Thyroid gland (tissue), 4 donors: ENCODE measurements at regions not wholly inside any gene's neighbourhood (a gene's known extent, or its start where the extent isn't known, plus 50 kb on each side); places are given as distances from the start of the nearest gene placed in this dataset.
A peak's percentile ranks its signal among the peaks of the same experiment; 100 is the strongest.

Experiments used
- DNase-seq, 2 donors: peaks; one replicate each; pipeline ENCODE4 v3.0.0-alpha.2; 2019
- H3K27ac ChIP-seq, 3 donors: fragments of 200-600 bp; sonication (generic); 1 replicate in 2 of 3; 2 replicates in 1 of 3; pipeline ENCODE4 v1.5.1; 2016 to 2019; ENCODE audit warnings: mild to moderate bottlenecking in 1 of 3, moderate library complexity in 1 of 3
- H3K27me3 ChIP-seq: fragments of 200-600 bp; sonication (generic); one replicate; pipeline ENCODE4 v1.5.1; 2019
- H3K36me3 ChIP-seq, 2 donors: fragments of 200-600 bp; sonication (generic); one replicate each; pipeline ENCODE4 v1.5.1; 2016 to 2019
- H3K4me1 ChIP-seq, 2 donors: fragments of 200-600 bp; sonication (generic); one replicate each; pipeline ENCODE4 v1.5.1; 2017 to 2019
- H3K4me3 ChIP-seq, 3 donors: fragments of 200-600 bp; sonication (generic); replicated peaks in 1 of 3; 1 replicate in 2 of 3; 2 replicates in 1 of 3; pipeline ENCODE4 v1.5.1; 2016; ENCODE audit warnings: mild to moderate bottlenecking in 1 of 3
- H3K9me3 ChIP-seq: fragments of 200-600 bp; sonication (generic); one replicate; pipeline ENCODE4 v1.5.1; 2017
- POLR2A ChIP-seq, 2 donors: fragments of 450-650 bp; IDR thresholded peaks; one replicate each; pipeline ENCODE4 v1.6.1; 2017; ENCODE audit warnings: antibody characterized with exemption in 2 of 2, mild to moderate bottlenecking in 2 of 2, moderate library complexity in 1 of 2
- WGBS, 2 donors: methylation state at CpG; one replicate each; pipeline ENCODE4 v1.1.5; 2017; 5-methylcytosine and 5-hydroxymethylcytosine counted together
- intact Hi-C: fragments of 100-400 bp; cut with DNase I; formaldehyde crosslinking; loops from one replicate; pipeline ENCODE4 v1.15.1; 2023
- TF ChIP-seq, protein P1 (sequence below), 6 experiments: fragments of 200-600 bp in 3 of 6; fragments of 450-650 bp in 3 of 6; sonication (generic) in 3 of 6; IDR thresholded peaks; one replicate each; pipeline ENCODE4 v1.5.1; 2016 to 2019; ENCODE audit warnings: antibody characterized with exemption in 6 of 6, mild to moderate bottlenecking in 2 of 6, inconsistent platforms in 1 of 6, moderate library complexity in 1 of 6

DNA sequence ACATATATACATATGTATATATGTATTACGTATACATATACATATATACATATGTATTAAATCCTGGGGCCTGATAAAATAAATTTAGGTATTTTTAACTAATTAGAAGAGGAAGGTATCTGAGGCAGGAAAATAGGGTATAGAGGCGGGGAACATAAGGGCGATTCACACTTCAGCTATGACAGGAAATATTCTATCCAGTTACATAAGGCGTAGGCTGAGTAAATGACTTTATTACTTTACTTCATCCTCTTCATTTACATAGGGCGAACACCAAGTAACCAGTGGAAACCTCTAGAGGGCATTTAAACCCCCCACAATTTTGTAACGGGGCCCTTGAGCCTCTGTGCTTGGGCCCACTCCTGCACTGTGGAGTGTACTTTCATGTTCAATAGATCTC is 167.5 kb downstream of the SOCS6 start:
- H3K4me3 ChIP-seq = no peak overlapping the region
- H3K36me3 ChIP-seq = no peaks in the 10 kb centered on the region
- H3K4me1 ChIP-seq = peaks cover 0 to 2% of the 10 kb centered on the region in 2 donors
- H3K9me3 ChIP-seq = no peaks in the 10 kb centered on the region
- H3K27ac ChIP-seq = no peak overlapping the region
- DNase-seq = no peak
- no peaks in the 10 kb centered on the region for H3K27me3 ChIP-seq
- WGBS, 2 donors = 71 to 74% methylated on average over 6 of the region's 6 CpGs
- TF ChIP-seq, protein P1, sequence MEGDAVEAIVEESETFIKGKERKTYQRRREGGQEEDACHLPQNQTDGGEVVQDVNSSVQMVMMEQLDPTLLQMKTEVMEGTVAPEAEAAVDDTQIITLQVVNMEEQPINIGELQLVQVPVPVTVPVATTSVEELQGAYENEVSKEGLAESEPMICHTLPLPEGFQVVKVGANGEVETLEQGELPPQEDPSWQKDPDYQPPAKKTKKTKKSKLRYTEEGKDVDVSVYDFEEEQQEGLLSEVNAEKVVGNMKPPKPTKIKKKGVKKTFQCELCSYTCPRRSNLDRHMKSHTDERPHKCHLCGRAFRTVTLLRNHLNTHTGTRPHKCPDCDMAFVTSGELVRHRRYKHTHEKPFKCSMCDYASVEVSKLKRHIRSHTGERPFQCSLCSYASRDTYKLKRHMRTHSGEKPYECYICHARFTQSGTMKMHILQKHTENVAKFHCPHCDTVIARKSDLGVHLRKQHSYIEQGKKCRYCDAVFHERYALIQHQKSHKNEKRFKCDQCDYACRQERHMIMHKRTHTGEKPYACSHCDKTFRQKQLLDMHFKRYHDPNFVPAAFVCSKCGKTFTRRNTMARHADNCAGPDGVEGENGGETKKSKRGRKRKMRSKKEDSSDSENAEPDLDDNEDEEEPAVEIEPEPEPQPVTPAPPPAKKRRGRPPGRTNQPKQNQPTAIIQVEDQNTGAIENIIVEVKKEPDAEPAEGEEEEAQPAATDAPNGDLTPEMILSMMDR (IDR thresholded peaks at IDR 0.05) = no peak
- no peak for TF ChIP-seq POLR2A (IDR thresholded peaks at IDR 0.05)
- intact Hi-C loops = no loop called here

DNA sequence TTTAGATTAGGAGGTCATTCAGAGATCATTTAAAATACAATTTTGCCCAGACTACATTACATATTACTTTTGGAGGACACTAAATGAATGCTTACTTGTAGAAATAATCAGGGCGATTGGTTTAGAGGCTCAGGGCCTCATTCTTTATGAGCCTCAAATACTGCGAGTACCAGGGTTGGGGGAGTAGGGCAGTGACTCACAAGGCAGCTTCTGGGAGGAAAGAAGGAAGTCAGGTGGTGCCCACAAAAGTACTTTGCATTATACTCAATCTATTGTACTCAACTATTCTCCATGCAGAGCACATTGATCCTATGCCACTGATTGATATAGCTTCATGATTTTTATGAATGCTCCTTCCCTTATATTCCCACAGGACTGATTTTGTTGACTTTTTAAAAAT is 166.9 kb downstream of the SOCS6 start:
- H3K4me3 ChIP-seq = no peak overlapping the region
- no peak for DNase-seq
- peaks cover 0 to 2% of the 10 kb centered on the region in 2 donors for H3K4me1 ChIP-seq
- no peak for TF ChIP-seq POLR2A (IDR thresholded peaks at IDR 0.05)
- TF ChIP-seq, protein P1 (IDR thresholded peaks at IDR 0.05) = no peak
- WGBS, 2 donors = 71 to 86% methylated on average over 2 of the region's 2 CpGs
- intact Hi-C loops = no loop called here
- no peaks in the 10 kb centered on the region for H3K36me3 ChIP-seq
- H3K27me3 ChIP-seq = no peaks in the 10 kb centered on the region
- H3K9me3 ChIP-seq = no peaks in the 10 kb centered on the region
- no peak overlapping the region for H3K27ac ChIP-seq

DNA sequence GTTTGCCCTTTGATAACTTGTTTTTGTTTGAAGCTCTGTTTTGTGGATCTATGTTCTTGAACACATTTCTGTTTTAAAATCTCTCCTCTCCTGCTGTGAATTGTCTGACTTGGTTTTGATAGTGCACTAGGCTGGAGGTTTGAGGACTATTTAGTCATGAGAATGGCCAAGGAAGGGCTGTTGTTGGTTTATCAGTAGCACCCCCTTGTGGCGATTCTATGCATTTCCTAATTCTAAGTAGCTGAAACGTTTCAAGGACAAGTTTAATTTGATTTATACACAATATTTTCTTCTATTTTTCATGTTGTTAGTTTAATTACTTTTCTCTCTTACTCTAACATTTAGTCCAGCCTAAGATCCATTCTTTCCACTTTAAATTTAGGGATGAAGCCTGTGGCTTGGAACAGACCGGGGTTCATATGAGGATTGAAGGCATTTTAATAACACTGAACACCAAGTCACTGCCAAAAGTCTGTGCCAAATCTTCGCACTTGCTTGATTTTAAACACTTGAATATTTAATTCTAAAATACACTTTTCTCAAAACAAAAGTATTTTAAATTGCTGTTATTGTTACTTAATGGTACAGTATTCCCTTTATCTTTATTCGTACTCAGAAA is 166.0 kb downstream of the SOCS6 start:
- peaks cover 0 to 2% of the 10 kb centered on the region in 2 donors for H3K4me1 ChIP-seq
- H3K9me3 ChIP-seq = no peaks in the 10 kb centered on the region
- no peak for TF ChIP-seq POLR2A (IDR thresholded peaks at IDR 0.05)
- TF ChIP-seq, protein P1 (IDR thresholded peaks at IDR 0.05) = peak; percentile 59 to 80 (median 72)
- DNase-seq = peak; percentile 23 to 34
- no peak overlapping the region for H3K4me3 ChIP-seq
- no peaks in the 10 kb centered on the region for H3K36me3 ChIP-seq
- H3K27ac ChIP-seq = no peak overlapping the region
- H3K27me3 ChIP-seq = no peaks in the 10 kb centered on the region
- 29 to 33% methylated on average over 5 of the region's 5 CpGs for whole genome bisulfite sequencing, 2 donors
- intact Hi-C loops = no loop called here

DNA sequence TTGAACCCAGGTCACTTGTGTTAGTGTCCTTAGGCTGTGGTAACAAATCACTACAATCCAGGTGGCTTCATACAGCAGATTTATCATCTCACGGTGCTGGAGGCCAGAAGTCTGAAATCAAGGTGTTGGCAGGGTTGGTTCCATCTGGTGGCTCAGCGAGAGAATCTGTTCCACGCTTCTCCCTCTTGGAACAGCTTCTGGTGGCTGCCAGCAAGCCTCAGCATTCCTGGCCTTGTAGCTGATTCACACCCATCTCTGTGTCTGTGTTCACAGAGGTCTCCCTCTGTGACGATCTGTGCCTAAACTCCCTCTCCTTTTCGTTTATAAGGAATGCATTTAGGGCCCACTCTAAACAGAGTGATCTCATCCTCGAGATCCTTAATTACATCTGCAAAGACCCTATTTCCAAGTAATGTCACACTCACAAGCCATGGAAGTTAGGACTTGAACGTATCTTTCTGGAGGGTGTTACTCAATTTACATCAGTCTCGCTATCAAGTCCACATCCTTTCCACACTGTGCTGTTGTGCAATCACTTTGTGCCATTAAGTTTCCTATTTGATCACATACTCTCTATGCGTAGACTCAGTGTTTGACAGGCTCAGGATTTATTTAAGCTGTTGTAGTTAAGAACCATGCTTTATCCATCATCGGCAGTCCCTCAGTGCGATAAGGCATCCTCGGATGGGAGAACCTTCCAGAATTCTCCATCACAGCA is 164.4 kb downstream of the SOCS6 start:
- Histone ChIP-seq H3K9me3 (no peaks in the 10 kb centered on the region), H3K4me3 (no peak overlapping the region), H3K36me3 (no peaks in the 10 kb centered on the region), H3K27ac (no peak overlapping the region), H3K4me1 (peaks cover 0 to 2% of the 10 kb centered on the region in 2 donors), H3K27me3 (no peaks in the 10 kb centered on the region)
- no peak for DNase-seq
- 83 to 86% methylated on average over 12 of the region's 12 CpGs for WGBS, 2 donors
- intact Hi-C loops = no loop called here
- no peak for TF ChIP-seq POLR2A (IDR thresholded peaks at IDR 0.05)

DNA sequence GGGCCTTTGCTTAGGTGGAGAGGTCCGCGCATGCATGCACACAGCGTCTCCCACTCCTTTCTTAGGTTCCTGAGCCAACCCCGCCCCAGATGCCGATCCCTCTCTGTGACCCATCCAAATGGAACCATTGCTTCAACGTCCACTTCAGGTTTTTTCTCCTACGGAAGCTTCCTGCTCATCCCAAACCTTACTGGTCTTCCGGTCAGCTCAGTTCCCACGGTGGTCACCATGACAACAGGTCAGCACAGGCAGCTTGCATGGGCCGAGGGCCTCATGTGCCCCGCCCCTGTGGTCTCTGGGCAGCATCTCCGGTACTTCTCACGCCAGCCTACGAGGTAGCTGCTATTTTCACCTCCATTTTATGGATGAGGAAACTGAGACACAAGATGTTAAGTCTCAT is 163.7 kb downstream of the SOCS6 start:
- 37 to 46% methylated on average over 14 of the region's 14 CpGs for WGBS, 2 donors
- H3K4me1 ChIP-seq = peaks cover 0 to 2% of the 10 kb centered on the region in 2 donors
- no peak overlapping the region for H3K27ac ChIP-seq
- H3K9me3 ChIP-seq = no peaks in the 10 kb centered on the region
- intact Hi-C loops = no loop called here
- H3K27me3 ChIP-seq = no peaks in the 10 kb centered on the region
- no peaks in the 10 kb centered on the region for H3K36me3 ChIP-seq
- H3K4me3 ChIP-seq = no peak overlapping the region
- peak; percentile 19 to 30 for DNase-seq
- TF ChIP-seq, protein P1 (IDR thresholded peaks at IDR 0.05) = no peak
- TF ChIP-seq POLR2A (IDR thresholded peaks at IDR 0.05) = no peak
